Ishikawa (cell line): ENCODE measurements at regions not wholly inside any gene's neighbourhood (a gene's known extent, or its start where the extent isn't known, plus 50 kb on each side); places are given as distances from the start of the nearest gene placed in this dataset.

ENCODE experiments used
- CEBPB ChIP-seq: IDR thresholded peaks from 2 replicates; pipeline ENCODE4 v1.6.1; 2012
- CREB1 ChIP-seq: IDR thresholded peaks from 2 replicates; pipeline ENCODE4 v1.6.1; 2012; ENCODE audit warnings: low read depth
- EGR1 ChIP-seq: IDR thresholded peaks from 2 replicates; pipeline ENCODE4 v1.6.1; 2012
- EP300 ChIP-seq: IDR thresholded peaks from 2 replicates; pipeline ENCODE4 v1.6.1; 2012; ENCODE audit warnings: borderline replicate concordance
- FOXM1 ChIP-seq: IDR thresholded peaks from 2 replicates; pipeline ENCODE4 v1.6.1; 2012; ENCODE audit warnings: low read depth, borderline replicate concordance
- MAX ChIP-seq: IDR thresholded peaks from 2 replicates; pipeline ENCODE4 v1.6.1; 2012
- NFIC ChIP-seq: IDR thresholded peaks from 2 replicates; pipeline ENCODE4 v1.6.1; 2012
- RAD21 ChIP-seq: IDR thresholded peaks from 2 replicates; pipeline ENCODE4 v1.6.1; 2012; ENCODE audit warnings: low read depth
- REST ChIP-seq: IDR thresholded peaks from 2 replicates; pipeline ENCODE4 v1.6.1; 2012; ENCODE audit warnings: low read depth, mild to moderate bottlenecking
- TAF1 ChIP-seq: IDR thresholded peaks from 2 replicates; pipeline ENCODE4 v1.6.1; 2012; ENCODE audit warnings: low read depth, mild to moderate bottlenecking
- TCF12 ChIP-seq: IDR thresholded peaks from 2 replicates; pipeline ENCODE4 v1.6.1; 2012; ENCODE audit warnings: low read depth
- TEAD4 ChIP-seq: IDR thresholded peaks from 2 replicates; pipeline ENCODE4 v1.6.1; 2012
- USF1 ChIP-seq: IDR thresholded peaks from 2 replicates; pipeline ENCODE4 v1.6.1; 2012
- YY1 ChIP-seq: IDR thresholded peaks from 2 replicates; pipeline ENCODE4 v1.6.1; 2012; ENCODE audit warnings: low read depth
- ZBTB7A ChIP-seq: IDR thresholded peaks from 2 replicates; pipeline ENCODE4 v1.6.1; 2012; ENCODE audit warnings: low read depth

GRCh38 chr2:234405462-234405861 lies 91.4 kb downstream of the ARL4C start:
- TF ChIP-seq CREB1 (no peak), EP300 (no peak), TAF1 (no peak), YY1 (no peak), CEBPB (no peak), RAD21 (no peak), TEAD4 (no peak)

GRCh38 chr2:234404957-234405356 lies 91.9 kb downstream of the ARL4C start:
- TF ChIP-seq RAD21 (no peak), TAF1 (no peak), ZBTB7A (no peak), CEBPB (no peak), NFIC (no peak), CREB1 (no peak), MAX (no peak), REST (no peak), EGR1 (no peak), EP300 (no peak), TEAD4 (no peak), YY1 (no peak), TCF12 (no peak), FOXM1 (no peak), USF1 (no peak)

GRCh38 chr2:234403751-234404150 lies 93.1 kb downstream of the ARL4C start:
- TF ChIP-seq EGR1 (no peak), TCF12 (no peak), YY1 (no peak), REST (no peak), CREB1 (no peak), TAF1 (no peak), TEAD4 (no peak), CEBPB (no peak), FOXM1 (no peak), MAX (no peak)

GRCh38 chr2:234403074-234403473 lies 93.8 kb downstream of the ARL4C start:
- TF ChIP-seq RAD21: no peak
- no peak for TF ChIP-seq TCF12
- TF ChIP-seq TAF1: no peak
- no peak for TF ChIP-seq REST
- no peak for TF ChIP-seq CEBPB
- TF ChIP-seq EP300: no peak
- TF ChIP-seq EGR1: no peak
- TF ChIP-seq USF1: no peak
- no peak for TF ChIP-seq ZBTB7A
- TF ChIP-seq NFIC: no peak
- TF ChIP-seq FOXM1: no peak
- no peak for TF ChIP-seq YY1
- no peak for TF ChIP-seq TEAD4

- TF ChIP-seq CREB1: no peak
- TF ChIP-seq TEAD4: no peak
- TF ChIP-seq NFIC: no peak
- TF ChIP-seq REST: no peak
- no peak for TF ChIP-seq ZBTB7A
- TF ChIP-seq TCF12: no peak
- no peak for TF ChIP-seq EGR1
- no peak for TF ChIP-seq TAF1
- TF ChIP-seq RAD21: no peak
- no peak for TF ChIP-seq YY1
- no peak for TF ChIP-seq CEBPB
- TF ChIP-seq EP300: no peak
- no peak for TF ChIP-seq FOXM1
- TF ChIP-seq MAX: no peak
- TF ChIP-seq USF1: no peak
These were observed 95.5 kb downstream of the ARL4C start for GRCh38 chr2:234401426-234401825.
